Liver (tissue), 7 donors: ENCODE measurements at regions not wholly inside any gene's neighbourhood (a gene's known extent, or its start where the extent isn't known, plus 50 kb on each side); places are given as distances from the start of the nearest gene placed in this dataset.

Source experiments
- DNase-seq: peaks from one replicate; pipeline ENCODE4 v3.0.0-alpha.2; 2017; ENCODE audit warnings: low spot score
- H3K27ac ChIP-seq, 2 donors: one replicate each; pipeline ENCODE4 v1.7.0; 2013; ENCODE audit warnings: inconsistent platforms in 2 of 2, low read length in 2 of 2, control low read depth in 1 of 2, low read depth in 1 of 2, mild to moderate bottlenecking in 1 of 2
- H3K27me3 ChIP-seq, 4 donors: one replicate each; pipeline versions ENCODE4 v1.6.1 to v1.7.0; 2013; ENCODE audit warnings: low read length in 3 of 4, inconsistent platforms in 1 of 4, mild to moderate bottlenecking in 1 of 4, moderate library complexity in 1 of 4; ENCODE audit not compliant: control insufficient read depth in 4 of 4, insufficient read depth in 4 of 4
- H3K36me3 ChIP-seq, 4 donors: one replicate each; pipeline versions ENCODE4 v1.6.1 to v1.7.0; 2013; ENCODE audit warnings: low read length in 3 of 4, mild to moderate bottlenecking in 3 of 4, low read depth in 1 of 4, moderate library complexity in 1 of 4; ENCODE audit not compliant: control insufficient read depth in 4 of 4, insufficient read depth in 3 of 4
- H3K4me1 ChIP-seq, 4 donors: one replicate each; pipeline versions ENCODE4 v1.6.1 to v1.7.0; 2013; ENCODE audit warnings: low read length in 3 of 4, mild to moderate bottlenecking in 3 of 4, moderate library complexity in 1 of 4; ENCODE audit not compliant: control insufficient read depth in 4 of 4, insufficient read depth in 4 of 4
- H3K4me3 ChIP-seq, 3 donors: one replicate each; pipeline versions ENCODE4 v1.6.1 to v1.7.0; 2013; ENCODE audit warnings: low read length in 3 of 3, control low read depth in 1 of 3, low read depth in 1 of 3, mild to moderate bottlenecking in 1 of 3
- H3K9ac ChIP-seq, 2 donors: one replicate each; pipeline ENCODE4 v1.7.0; 2013; ENCODE audit warnings: low read length in 2 of 2, mild to moderate bottlenecking in 2 of 2, moderate library complexity in 2 of 2, control low read depth in 1 of 2, low read depth in 1 of 2
- H3K9me3 ChIP-seq, 4 donors: one replicate each; pipeline versions ENCODE4 v1.6.1 to v1.7.0; 2013; ENCODE audit warnings: low read length in 3 of 4; ENCODE audit not compliant: control insufficient read depth in 4 of 4
- EGR1 ChIP-seq, 2 donors: IDR thresholded peaks; 2 replicates each; pipeline ENCODE4 v1.6.1; 2016 to 2018; ENCODE audit warnings: antibody characterized with exemption in 2 of 2, low read depth in 2 of 2
- FOXA1 ChIP-seq: IDR thresholded peaks from 2 replicates; pipeline ENCODE4 v1.6.1; 2016; ENCODE audit warnings: antibody characterized with exemption
- FOXA2 ChIP-seq: IDR thresholded peaks from 2 replicates; pipeline ENCODE4 v1.6.1; 2016; ENCODE audit warnings: antibody characterized with exemption
- GABPA ChIP-seq, 2 donors: IDR thresholded peaks in 1 of 2; conservative IDR thresholded peaks in 1 of 2; 2 replicates each; pipeline ENCODE4 v1.6.1; 2016; ENCODE audit warnings: antibody characterized with exemption in 2 of 2, mild to moderate bottlenecking in 1 of 2, moderate library complexity in 1 of 2
- HNF4A ChIP-seq, 2 donors: conservative IDR thresholded peaks; 2 replicates each; pipeline ENCODE4 v1.6.1; 2016; ENCODE audit warnings: antibody characterized with exemption in 2 of 2, mild to moderate bottlenecking in 2 of 2
- HNF4G ChIP-seq: IDR thresholded peaks from 2 replicates; pipeline ENCODE4 v1.6.1; 2016; ENCODE audit warnings: antibody characterized with exemption
- JUND ChIP-seq, 2 donors: IDR thresholded peaks; 2 replicates each; pipeline ENCODE4 v1.6.1; 2016; ENCODE audit warnings: antibody characterized with exemption in 2 of 2
- NR2F2 ChIP-seq: IDR thresholded peaks from 2 replicates; pipeline ENCODE4 v1.6.1; 2016; ENCODE audit warnings: antibody characterized with exemption
- RAD21 ChIP-seq, 2 donors: IDR thresholded peaks; 2 replicates each; pipeline ENCODE4 v1.6.1; 2016; ENCODE audit warnings: antibody characterized with exemption in 2 of 2, mild to moderate bottlenecking in 2 of 2
- RXRA ChIP-seq, 2 donors: IDR thresholded peaks; 2 replicates each; pipeline ENCODE4 v1.6.1; 2017 to 2018; ENCODE audit warnings: antibody characterized with exemption in 2 of 2, mild to moderate bottlenecking in 1 of 2
- SP1 ChIP-seq: IDR thresholded peaks from 2 replicates; pipeline ENCODE4 v1.6.1; 2018; ENCODE audit warnings: antibody characterized with exemption, mild to moderate bottlenecking
- TAF1 ChIP-seq: conservative IDR thresholded peaks from 2 replicates; pipeline ENCODE4 v1.6.1; 2016; ENCODE audit warnings: antibody characterized with exemption, mild to moderate bottlenecking
- YY1 ChIP-seq: IDR thresholded peaks from 2 replicates; pipeline ENCODE4 v1.6.1; 2016; ENCODE audit warnings: antibody characterized with exemption, mild to moderate bottlenecking
- WGBS: extraction: QIAGEN DNeasy Blood & Tissue Kit; methylation state at CpG from one replicate; pipeline ENCODE4 v1.1.7; 2013; 5-methylcytosine and 5-hydroxymethylcytosine counted together
- TF ChIP-seq, protein P1 (sequence below): IDR thresholded peaks from 2 replicates; pipeline ENCODE4 v1.6.1; 2016; ENCODE audit warnings: antibody characterized with exemption
- TF ChIP-seq, protein P2 (sequence below): IDR thresholded peaks from 2 replicates; pipeline ENCODE4 v1.6.1; 2016; ENCODE audit warnings: antibody characterized with exemption
- TF ChIP-seq, protein P3 (sequence below): IDR thresholded peaks from 2 replicates; pipeline ENCODE4 v1.6.1; 2016; ENCODE audit warnings: antibody characterized with exemption
- donor health status: healthy.
- donor health status: healthy.
- donor health status: healthy.
- donor health status: healthy.

DNA sequence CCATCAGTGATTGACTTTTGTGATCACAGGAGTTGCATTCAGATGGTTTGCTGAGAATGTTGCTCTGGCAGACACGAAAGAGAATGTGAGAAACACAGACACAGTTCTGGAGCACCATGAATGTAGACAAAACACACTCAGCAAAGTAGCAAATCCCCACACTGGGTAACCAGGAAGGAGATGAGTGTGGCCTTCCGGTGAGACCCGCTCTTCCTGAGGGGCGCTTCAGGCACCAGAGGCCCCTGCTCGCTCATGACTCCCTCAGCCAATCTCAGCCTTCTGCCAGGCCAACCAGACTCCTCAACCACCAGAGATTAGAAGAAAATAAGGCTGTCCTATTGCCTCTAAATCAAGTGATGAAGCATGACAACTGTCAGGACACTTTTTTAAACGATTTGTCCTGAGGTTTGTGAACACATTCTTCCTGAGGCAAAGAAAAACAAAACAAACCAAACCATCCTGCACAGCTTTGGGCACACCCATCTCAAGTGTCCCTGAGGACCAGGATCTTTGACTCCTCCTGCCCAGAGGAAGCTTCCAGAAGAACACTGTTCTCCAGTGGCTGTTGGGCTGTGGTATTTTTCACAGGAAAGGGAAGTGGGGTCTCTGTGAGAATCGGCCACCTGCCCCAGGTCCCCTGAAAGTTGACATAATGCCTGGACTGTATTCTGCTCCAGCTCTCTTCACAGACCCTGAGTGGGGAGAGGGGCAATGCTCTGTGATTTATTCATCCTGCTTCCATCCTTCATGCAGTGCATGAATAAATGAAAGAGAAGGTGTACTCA is 152.8 kb downstream of the BCL11A start:
- no peaks in the 10 kb centered on the region for H3K27me3 ChIP-seq
- no peaks in the 10 kb centered on the region for H3K4me1 ChIP-seq
- no peak overlapping the region for H3K27ac ChIP-seq
- H3K9me3 ChIP-seq = no peaks in the 10 kb centered on the region
- no peaks in the 10 kb centered on the region for H3K36me3 ChIP-seq
- no peak overlapping the region for H3K9ac ChIP-seq
- H3K4me3 ChIP-seq = no peak overlapping the region
- no peak for DNase-seq
- WGBS = 70% methylated on average over 7 of the region's 7 CpGs
- TF ChIP-seq, protein P1, sequence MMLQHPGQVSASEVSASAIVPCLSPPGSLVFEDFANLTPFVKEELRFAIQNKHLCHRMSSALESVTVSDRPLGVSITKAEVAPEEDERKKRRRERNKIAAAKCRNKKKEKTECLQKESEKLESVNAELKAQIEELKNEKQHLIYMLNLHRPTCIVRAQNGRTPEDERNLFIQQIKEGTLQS = no peak
- TF ChIP-seq NR2F2 = no peak
- no peak for TF ChIP-seq RXRA (IDR thresholded peaks at IDR 0.05)
- TF ChIP-seq FOXA1 = no peak
- no peak for TF ChIP-seq GABPA (IDR thresholded peaks at IDR 0.05 in 1 of 2, conservative IDR thresholded peaks at IDR 0.05 in 1 of 2)
- TF ChIP-seq FOXA2 = no peak
- no peak for TF ChIP-seq HNF4G
- TF ChIP-seq EGR1 (IDR thresholded peaks at IDR 0.05; ENCODE audit: low read depth in 2 of 2) = no peak
- TF ChIP-seq SP1 = no peak
- TF ChIP-seq RAD21 (IDR thresholded peaks at IDR 0.05) = no peak
- no peak for TF ChIP-seq YY1
- no peak for TF ChIP-seq TAF1
- TF ChIP-seq JUND (IDR thresholded peaks at IDR 0.05) = no peak

DNA sequence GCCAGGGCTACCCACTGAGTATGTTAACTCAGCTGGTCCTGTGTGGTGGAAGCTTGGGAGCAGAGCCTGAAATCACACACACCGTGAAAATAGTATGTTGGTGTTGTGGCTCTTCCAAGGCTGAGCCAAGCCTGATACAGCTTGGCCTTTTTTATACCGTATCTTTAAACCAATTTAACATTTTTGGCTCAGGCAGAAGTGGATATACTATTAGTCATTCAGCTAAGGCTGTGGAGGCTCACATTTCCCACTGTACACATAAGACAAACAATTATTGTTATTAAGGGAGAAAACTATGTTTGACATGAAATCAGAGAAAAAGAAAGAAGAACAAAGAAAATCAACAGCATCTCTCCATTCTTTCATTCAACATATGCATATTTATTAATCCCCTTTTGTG is 159.0 kb downstream of the BCL11A start:
- WGBS = 87% methylated on average over 2 of the region's 2 CpGs
- no peak for DNase-seq
- Histone ChIP-seq H3K9ac (no peak overlapping the region), H3K27ac (no peak overlapping the region), H3K36me3 (no peaks in the 10 kb centered on the region), H3K9me3 (no peaks in the 10 kb centered on the region), H3K4me3 (no peak overlapping the region), H3K4me1 (no peaks in the 10 kb centered on the region), H3K27me3 (peaks cover 0 to 4% (median 0%) of the 10 kb centered on the region in 4 donors)
- TF ChIP-seq RAD21 (IDR thresholded peaks at IDR 0.05) (no peak), FOXA2 (no peak), GABPA (IDR thresholded peaks at IDR 0.05 in 1 of 2, conservative IDR thresholded peaks at IDR 0.05 in 1 of 2) (no peak), RXRA (IDR thresholded peaks at IDR 0.05) (no peak), SP1 (no peak), NR2F2 (no peak), EGR1 (IDR thresholded peaks at IDR 0.05; ENCODE audit: low read depth in 2 of 2) (no peak), HNF4G (no peak), TAF1 (no peak), HNF4A (conservative IDR thresholded peaks at IDR 0.05) (no peak)
- TF ChIP-seq, protein P1 = no peak
- TF ChIP-seq, protein P2, sequence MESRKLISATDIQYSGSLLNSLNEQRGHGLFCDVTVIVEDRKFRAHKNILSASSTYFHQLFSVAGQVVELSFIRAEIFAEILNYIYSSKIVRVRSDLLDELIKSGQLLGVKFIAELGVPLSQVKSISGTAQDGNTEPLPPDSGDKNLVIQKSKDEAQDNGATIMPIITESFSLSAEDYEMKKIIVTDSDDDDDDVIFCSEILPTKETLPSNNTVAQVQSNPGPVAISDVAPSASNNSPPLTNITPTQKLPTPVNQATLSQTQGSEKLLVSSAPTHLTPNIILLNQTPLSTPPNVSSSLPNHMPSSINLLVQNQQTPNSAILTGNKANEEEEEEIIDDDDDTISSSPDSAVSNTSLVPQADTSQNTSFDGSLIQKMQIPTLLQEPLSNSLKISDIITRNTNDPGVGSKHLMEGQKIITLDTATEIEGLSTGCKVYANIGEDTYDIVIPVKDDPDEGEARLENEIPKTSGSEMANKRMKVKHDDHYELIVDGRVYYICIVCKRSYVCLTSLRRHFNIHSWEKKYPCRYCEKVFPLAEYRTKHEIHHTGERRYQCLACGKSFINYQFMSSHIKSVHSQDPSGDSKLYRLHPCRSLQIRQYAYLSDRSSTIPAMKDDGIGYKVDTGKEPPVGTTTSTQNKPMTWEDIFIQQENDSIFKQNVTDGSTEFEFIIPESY = no peak
- TF ChIP-seq, protein P3, sequence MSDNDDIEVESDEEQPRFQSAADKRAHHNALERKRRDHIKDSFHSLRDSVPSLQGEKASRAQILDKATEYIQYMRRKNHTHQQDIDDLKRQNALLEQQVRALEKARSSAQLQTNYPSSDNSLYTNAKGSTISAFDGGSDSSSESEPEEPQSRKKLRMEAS = no peak
